ENCODE measurements at regions not wholly inside any gene's neighbourhood (a gene's known extent, or its start where the extent isn't known, plus 50 kb on each side); places are given as distances from the start of the nearest gene placed in this dataset.
"Not testable (repeated sequence)": the region's sequence is repeated elsewhere in the genome, so short reads cannot be mapped to it uniquely, and the experiment has no call there.

DNA sequence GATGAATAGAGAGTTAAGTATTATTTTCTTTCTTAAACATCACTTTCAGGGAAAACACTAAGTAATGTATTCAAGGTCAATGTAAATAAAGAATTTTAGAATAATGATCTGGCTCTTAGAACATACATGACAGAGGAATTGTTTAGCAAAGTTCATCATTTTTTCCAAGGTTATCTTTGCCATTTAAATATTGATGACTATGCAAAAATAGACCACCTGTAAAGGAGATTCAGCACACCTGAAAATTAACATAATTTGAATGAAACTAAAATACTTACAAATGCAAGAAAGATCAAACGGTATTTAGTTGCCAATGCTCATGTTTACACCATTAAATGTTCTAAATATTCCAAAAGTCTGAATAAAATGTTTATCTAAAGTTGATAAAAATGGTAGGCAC, 782.6 kb upstream of the CHORDC1 start:
- TF ChIP-seq, protein P1, sequence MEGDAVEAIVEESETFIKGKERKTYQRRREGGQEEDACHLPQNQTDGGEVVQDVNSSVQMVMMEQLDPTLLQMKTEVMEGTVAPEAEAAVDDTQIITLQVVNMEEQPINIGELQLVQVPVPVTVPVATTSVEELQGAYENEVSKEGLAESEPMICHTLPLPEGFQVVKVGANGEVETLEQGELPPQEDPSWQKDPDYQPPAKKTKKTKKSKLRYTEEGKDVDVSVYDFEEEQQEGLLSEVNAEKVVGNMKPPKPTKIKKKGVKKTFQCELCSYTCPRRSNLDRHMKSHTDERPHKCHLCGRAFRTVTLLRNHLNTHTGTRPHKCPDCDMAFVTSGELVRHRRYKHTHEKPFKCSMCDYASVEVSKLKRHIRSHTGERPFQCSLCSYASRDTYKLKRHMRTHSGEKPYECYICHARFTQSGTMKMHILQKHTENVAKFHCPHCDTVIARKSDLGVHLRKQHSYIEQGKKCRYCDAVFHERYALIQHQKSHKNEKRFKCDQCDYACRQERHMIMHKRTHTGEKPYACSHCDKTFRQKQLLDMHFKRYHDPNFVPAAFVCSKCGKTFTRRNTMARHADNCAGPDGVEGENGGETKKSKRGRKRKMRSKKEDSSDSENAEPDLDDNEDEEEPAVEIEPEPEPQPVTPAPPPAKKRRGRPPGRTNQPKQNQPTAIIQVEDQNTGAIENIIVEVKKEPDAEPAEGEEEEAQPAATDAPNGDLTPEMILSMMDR (IDR thresholded peaks at IDR 0.05; ENCODE audit: unreplicated experiment) = no peak
- Mint-ChIP-seq H3K27ac (ENCODE audit: unreplicated experiment) (no peak overlapping the region), H3K36me3 (ENCODE audit: low read depth, unreplicated experiment) (no peaks in the 10 kb centered on the region), H3K4me3 (ENCODE audit: unreplicated experiment) (no peak overlapping the region), H3K4me1 (ENCODE audit: unreplicated experiment) (no peaks in the 10 kb centered on the region), H3K27me3 (ENCODE audit: unreplicated experiment) (peaks cover 3% of the 10 kb centered on the region), H3K9me3 (ENCODE audit: unreplicated experiment) (no peaks in the 10 kb centered on the region)
- DNase-seq (ENCODE audit: low spot score) = no peak

- no peak overlapping the region for H3K4me3 Mint-ChIP-seq (ENCODE audit: unreplicated experiment)
- DNase-seq (ENCODE audit: low spot score) = no peak
- no peak overlapping the region for H3K27ac Mint-ChIP-seq (ENCODE audit: unreplicated experiment)
- H3K36me3 Mint-ChIP-seq (ENCODE audit: low read depth, unreplicated experiment) = no peaks in the 10 kb centered on the region
- peaks cover 2% of the 10 kb centered on the region for H3K27me3 Mint-ChIP-seq (ENCODE audit: unreplicated experiment)
- H3K4me1 Mint-ChIP-seq (ENCODE audit: unreplicated experiment) = no peaks in the 10 kb centered on the region
- TF ChIP-seq, protein P1 (IDR thresholded peaks at IDR 0.05; ENCODE audit: unreplicated experiment) = no peak
- H3K9me3 Mint-ChIP-seq (ENCODE audit: unreplicated experiment) = no peaks in the 10 kb centered on the region
Measured at GRCh38 chr11:90997241-90997640, 774.4 kb upstream of the CHORDC1 start.

- H3K27ac Mint-ChIP-seq (ENCODE audit: unreplicated experiment); H3K4me1 Mint-ChIP-seq (ENCODE audit: unreplicated experiment); H3K9me3 Mint-ChIP-seq (ENCODE audit: unreplicated experiment); H3K27me3 Mint-ChIP-seq (ENCODE audit: unreplicated experiment); H3K36me3 Mint-ChIP-seq (ENCODE audit: low read depth, unreplicated experiment); DNase-seq (ENCODE audit: low spot score); H3K4me3 Mint-ChIP-seq (ENCODE audit: unreplicated experiment): not testable (repeated sequence)
Measured at GRCh38 chr11:90972159-90972558, 749.3 kb upstream of the CHORDC1 start.

DNA sequence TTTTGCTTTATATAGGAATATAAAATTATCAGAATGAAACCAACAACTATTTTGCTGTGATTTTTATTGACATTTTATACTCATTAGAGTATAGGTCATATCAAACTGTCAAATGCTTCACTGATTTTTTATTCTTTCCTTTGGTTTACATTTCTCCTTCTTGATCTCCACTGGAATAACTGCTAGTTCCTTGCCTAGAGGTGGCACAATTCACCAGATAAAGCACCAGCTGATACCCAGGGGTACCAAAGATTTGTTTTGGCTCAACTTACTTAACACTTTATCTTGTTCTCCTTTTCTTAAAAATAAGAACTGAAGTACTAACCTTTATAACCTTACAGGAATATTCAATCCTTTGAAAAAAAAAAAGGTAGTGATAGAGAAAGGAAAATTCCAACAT, 725.1 kb upstream of the CHORDC1 start:
- H3K27ac Mint-ChIP-seq (ENCODE audit: unreplicated experiment) = no peak overlapping the region
- H3K27me3 Mint-ChIP-seq (ENCODE audit: unreplicated experiment) = no peaks in the 10 kb centered on the region
- no peak for DNase-seq (ENCODE audit: low spot score)
- H3K4me1 Mint-ChIP-seq (ENCODE audit: unreplicated experiment) = no peaks in the 10 kb centered on the region
- TF ChIP-seq, protein P1 (IDR thresholded peaks at IDR 0.05; ENCODE audit: unreplicated experiment) = no peak
- no peaks in the 10 kb centered on the region for H3K36me3 Mint-ChIP-seq (ENCODE audit: low read depth, unreplicated experiment)
- H3K4me3 Mint-ChIP-seq (ENCODE audit: unreplicated experiment) = no peak overlapping the region
- no peaks in the 10 kb centered on the region for H3K9me3 Mint-ChIP-seq (ENCODE audit: unreplicated experiment)

- no peaks in the 10 kb centered on the region for H3K36me3 Mint-ChIP-seq (ENCODE audit: low read depth, unreplicated experiment)
- H3K4me3 Mint-ChIP-seq (ENCODE audit: unreplicated experiment) = no peak overlapping the region
- no peaks in the 10 kb centered on the region for H3K4me1 Mint-ChIP-seq (ENCODE audit: unreplicated experiment)
- TF ChIP-seq, protein P1 (IDR thresholded peaks at IDR 0.05; ENCODE audit: unreplicated experiment) = no peak
- H3K27ac Mint-ChIP-seq (ENCODE audit: unreplicated experiment) = no peak overlapping the region
- H3K27me3 Mint-ChIP-seq (ENCODE audit: unreplicated experiment) = peaks cover 3% of the 10 kb centered on the region
- DNase-seq (ENCODE audit: low spot score) = no peak
- H3K9me3 Mint-ChIP-seq (ENCODE audit: unreplicated experiment) = peaks cover 5% of the 10 kb centered on the region
Measured at GRCh38 chr11:90930252-90930651, 707.4 kb upstream of the CHORDC1 start.

GRCh38 chr11:90919332-90919731, 696.5 kb upstream of the CHORDC1 start:
- H3K27me3 Mint-ChIP-seq (ENCODE audit: unreplicated experiment) = no peaks in the 10 kb centered on the region
- no peak for DNase-seq (ENCODE audit: low spot score)
- H3K9me3 Mint-ChIP-seq (ENCODE audit: unreplicated experiment) = no peaks in the 10 kb centered on the region
- H3K4me1 Mint-ChIP-seq (ENCODE audit: unreplicated experiment) = peaks cover 14% of the 10 kb centered on the region
- no peak overlapping the region for H3K4me3 Mint-ChIP-seq (ENCODE audit: unreplicated experiment)
- TF ChIP-seq, protein P1 (IDR thresholded peaks at IDR 0.05; ENCODE audit: unreplicated experiment) = no peak
- peak overlapping the region; percentile 64 for H3K27ac Mint-ChIP-seq (ENCODE audit: unreplicated experiment)
- H3K36me3 Mint-ChIP-seq (ENCODE audit: low read depth, unreplicated experiment) = no peaks in the 10 kb centered on the region
